ENCODE measurements at regions not wholly inside any gene's neighbourhood (a gene's known extent, or its start where the extent isn't known, plus 50 kb on each side); places are given as distances from the start of the nearest gene placed in this dataset.

DNA sequence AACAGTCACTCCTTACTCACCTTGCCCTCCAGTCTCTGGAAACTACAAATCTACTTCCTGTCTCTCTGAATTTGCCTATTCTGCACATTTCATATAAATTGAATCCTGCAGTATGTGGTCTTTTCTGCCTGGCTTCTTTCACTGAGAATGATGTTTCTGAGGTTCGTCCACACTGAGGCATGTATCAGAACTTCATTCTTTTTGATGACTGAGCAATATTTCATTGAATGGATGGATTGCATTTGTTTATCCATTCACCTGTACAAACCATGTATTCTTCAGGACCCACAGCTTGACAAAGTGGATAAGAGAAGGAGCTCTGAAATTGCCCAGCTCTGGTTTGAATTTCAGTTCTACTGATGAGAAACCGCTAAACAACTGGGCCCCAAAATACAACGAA is 118.9 kb upstream of the ARRDC4 start:
- TF ChIP-seq CTCF (IDR thresholded peaks at IDR 0.05; ENCODE audit: borderline replicate concordance, insufficient read depth, low read depth, low read length) = no peak
- no peak overlapping the region for H3K4me3 ChIP-seq (ENCODE audit: low read depth, low read length)

GRCh38 chr15:97849183-97849582 is 111.3 kb upstream of the ARRDC4 start:
- no peak for TF ChIP-seq CTCF (IDR thresholded peaks at IDR 0.05; ENCODE audit: borderline replicate concordance, insufficient read depth, low read depth, low read length)
- H3K4me3 ChIP-seq (ENCODE audit: low read depth, low read length) = no peak overlapping the region

DNA sequence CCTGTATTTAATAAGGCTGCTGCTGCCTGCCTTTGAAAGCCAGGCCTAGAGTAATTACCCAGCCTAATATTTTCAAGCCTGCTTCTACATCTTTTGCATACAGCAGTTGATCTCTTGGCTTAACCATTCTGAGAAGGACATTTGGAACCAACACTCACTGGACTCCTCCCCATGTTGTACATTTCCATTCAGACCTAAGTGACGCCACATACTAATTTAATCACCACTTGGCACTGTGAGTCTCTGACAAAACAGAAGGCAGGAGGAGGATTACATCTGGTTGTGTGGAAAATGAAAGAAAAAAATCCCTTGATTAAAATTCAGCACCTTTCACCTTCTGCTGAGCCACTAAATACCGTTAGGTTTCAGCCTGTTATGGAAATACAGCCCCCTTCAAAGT is 102.2 kb upstream of the ARRDC4 start:
- no peak overlapping the region for H3K4me3 ChIP-seq (ENCODE audit: low read depth, low read length)
- TF ChIP-seq CTCF (IDR thresholded peaks at IDR 0.05; ENCODE audit: borderline replicate concordance, insufficient read depth, low read depth, low read length) = no peak

DNA sequence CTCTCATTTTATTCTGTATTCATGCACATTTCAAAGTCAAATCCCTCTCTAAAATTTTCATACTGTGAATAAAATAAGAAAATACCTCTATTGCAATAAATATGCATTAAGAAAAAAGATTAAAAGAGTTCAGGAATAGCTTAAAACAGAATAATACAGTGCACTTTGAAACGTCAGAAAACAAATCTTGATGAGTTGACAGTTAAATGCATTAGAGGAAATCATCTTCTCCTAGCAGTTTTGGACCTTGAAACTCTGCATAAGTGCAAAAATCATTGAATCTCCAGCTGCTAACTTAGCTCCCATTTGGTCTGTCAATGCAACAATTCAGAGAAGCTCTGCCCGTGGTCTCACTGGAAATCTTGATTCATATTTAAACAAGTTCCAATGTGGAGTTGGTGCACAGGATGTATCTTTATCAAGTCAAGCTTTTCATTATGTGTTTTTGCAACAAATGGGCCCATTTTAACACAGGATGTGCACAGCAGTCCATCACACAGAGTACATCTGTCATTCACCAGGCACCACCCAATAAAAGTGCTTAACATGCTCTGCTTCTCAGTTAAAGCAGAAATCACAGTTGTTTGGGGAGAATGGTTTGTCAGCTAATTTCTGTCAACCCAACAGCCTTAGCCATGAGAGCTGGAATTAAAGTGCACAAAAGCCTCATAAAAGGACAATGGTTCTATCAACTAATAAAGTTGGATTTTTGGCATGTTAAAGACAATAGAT is 98.8 kb upstream of the ARRDC4 start:
- H3K4me3 ChIP-seq (ENCODE audit: low read depth, low read length) = no peak overlapping the region
- no peak for TF ChIP-seq CTCF (IDR thresholded peaks at IDR 0.05; ENCODE audit: borderline replicate concordance, insufficient read depth, low read depth, low read length)

- no peak for TF ChIP-seq CTCF (IDR thresholded peaks at IDR 0.05; ENCODE audit: borderline replicate concordance, insufficient read depth, low read depth, low read length)
Observed at GRCh38 chr15:97866959-97867358, 93.5 kb upstream of the ARRDC4 start.

GRCh38 chr15:97867870-97868269 is 92.6 kb upstream of the ARRDC4 start:
- no peak for TF ChIP-seq CTCF (IDR thresholded peaks at IDR 0.05; ENCODE audit: borderline replicate concordance, insufficient read depth, low read depth, low read length)

More at GRCh38 chr15:97866959-97867358, 93.5 kb upstream of the ARRDC4 start:
- no peak overlapping the region for H3K4me3 ChIP-seq (ENCODE audit: low read depth, low read length)

DNA sequence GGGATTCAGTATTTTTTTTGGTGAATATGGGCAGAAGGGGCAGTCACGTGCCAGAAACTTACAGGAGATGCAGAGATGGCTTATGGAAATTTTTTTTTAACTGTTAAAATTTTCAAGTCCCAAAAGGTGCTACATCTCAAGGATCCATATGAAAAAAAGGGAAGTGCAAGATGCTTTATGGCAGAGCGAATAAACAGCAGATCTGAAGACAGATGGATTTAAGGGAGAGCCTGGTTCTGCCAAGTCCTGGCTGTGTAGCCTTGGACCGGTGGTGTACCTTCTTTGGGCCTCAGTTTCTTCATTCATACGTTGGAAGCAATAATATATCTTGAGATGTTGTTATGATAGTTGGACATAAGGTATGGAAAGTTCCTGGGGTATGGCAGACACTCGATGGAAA is 91.5 kb upstream of the ARRDC4 start:
- no peak for TF ChIP-seq CTCF (IDR thresholded peaks at IDR 0.05; ENCODE audit: borderline replicate concordance, insufficient read depth, low read depth, low read length)
- no peak overlapping the region for H3K4me3 ChIP-seq (ENCODE audit: low read depth, low read length)

More at GRCh38 chr15:97867870-97868269, 92.6 kb upstream of the ARRDC4 start:
- H3K4me3 ChIP-seq (ENCODE audit: low read depth, low read length) = no peak overlapping the region
